MV-4-11 (cell line): ENCODE measurements at regions not wholly inside any gene's neighbourhood (a gene's known extent, or its start where the extent isn't known, plus 50 kb on each side); places are given as distances from the start of the nearest gene placed in this dataset.

Experiments
- DNase-seq: peaks from one replicate; lab custom pipeline; 2025; lab: John Stamatoyannopoulos, UW

GRCh38 chr3:180543877-180544276 lies 58.1 kb upstream of the TTC14 start:
- no peak for DNase-seq

- no peak for DNase-seq
Measured at GRCh38 chr3:180546863-180547262, 55.1 kb upstream of the TTC14 start.

- DNase-seq, result no peak
Measured at GRCh38 chr3:180548050-180548449, 53.9 kb upstream of the TTC14 start.
